ENCODE measurements at regions not wholly inside any gene's neighbourhood (a gene's known extent, or its start where the extent isn't known, plus 50 kb on each side); places are given as distances from the start of the nearest gene placed in this dataset.

GRCh38 chr12:92349635-92350034, 204.0 kb upstream of the BTG1 start:
- Histone ChIP-seq H3K27ac (ENCODE audit: extremely low read depth, low read depth, low read length) (no peak overlapping the region), H3K9me3 (ENCODE audit: control insufficient read depth, insufficient read depth, low read depth, low read length) (no peaks in the 10 kb centered on the region), H3K36me3 (ENCODE audit: control insufficient read depth in 2 of 2, insufficient read depth in 1 of 2, low read length in 2 of 2) (no peaks in the 10 kb centered on the region), H3K4me3 (ENCODE audit: low read depth, low read length) (no peak overlapping the region), H3K4me1 (ENCODE audit: control insufficient read depth, insufficient read depth, low read length) (no peaks in the 10 kb centered on the region)
- ChIA-PET POLR2A (no interaction called here), CTCF (interaction anchor here (0.7 kb wide), 1 partner anchor 40 kb away, joined by 3 read pairs; no protein-coding TSS in a partner anchor)
- TF ChIP-seq ZNF398 (tag by site-specific recombination; IDR thresholded peaks at IDR 0.05) = no peak
- TF ChIP-seq ZNF785 (tag by site-specific recombination; IDR thresholded peaks at IDR 0.05) = no peak
- TF ChIP-seq KLF17 (tag by site-specific recombination; IDR thresholded peaks at IDR 0.05) = no peak
- no peak for TF ChIP-seq ZNF157 (tag by site-specific recombination; IDR thresholded peaks at IDR 0.05)
- no peak for TF ChIP-seq PATZ1 (tag by site-specific recombination; IDR thresholded peaks at IDR 0.05)
- no peak for TF ChIP-seq ZNF530 (tag by site-specific recombination; IDR thresholded peaks at IDR 0.05; ENCODE audit: low read depth)
- TF ChIP-seq ZNF600 (tag by site-specific recombination; IDR thresholded peaks at IDR 0.05) = no peak
- TF ChIP-seq ZNF138 (tag by site-specific recombination; IDR thresholded peaks at IDR 0.05; ENCODE audit: borderline replicate concordance) = no peak
- TF ChIP-seq ZNF423 (tag by site-specific recombination; IDR thresholded peaks at IDR 0.05) = no peak

- TF ChIP-seq PRDM1 (tag by site-specific recombination; IDR thresholded peaks at IDR 0.05) = no peak
- TF ChIP-seq ZNF571 (tag by site-specific recombination; IDR thresholded peaks at IDR 0.05) = no peak
- no peak for TF ChIP-seq ZNF239 (tag by site-specific recombination; IDR thresholded peaks at IDR 0.05)
- TF ChIP-seq ZNF138 (tag by site-specific recombination; IDR thresholded peaks at IDR 0.05; ENCODE audit: borderline replicate concordance) = no peak
- TF ChIP-seq ZNF707 (tag by site-specific recombination; IDR thresholded peaks at IDR 0.05) = no peak
- no peak for TF ChIP-seq KLF7 (tag by site-specific recombination; IDR thresholded peaks at IDR 0.05; ENCODE audit: borderline replicate concordance)
- TF ChIP-seq ZNF133 (tag by site-specific recombination; IDR thresholded peaks at IDR 0.05) = no peak
- TF ChIP-seq ZNF518A (tag by site-specific recombination; conservative IDR thresholded peaks at IDR 0.05; ENCODE audit: low read depth) = no peak
- no peak for TF ChIP-seq ZNF654 (tag by site-specific recombination; IDR thresholded peaks at IDR 0.05; ENCODE audit: low read depth)
- no peak for TF ChIP-seq ZNF747 (tag by site-specific recombination; IDR thresholded peaks at IDR 0.05)
- no peak for TF ChIP-seq ZNF24 (tag by site-specific recombination; IDR thresholded peaks at IDR 0.05)
- no peak for TF ChIP-seq FEZF1 (tag by site-specific recombination; IDR thresholded peaks at IDR 0.05)
- no peak for TF ChIP-seq ZNF629 (tag by site-specific recombination; IDR thresholded peaks at IDR 0.05)
- no peak for TF ChIP-seq ZFP37 (tag by site-specific recombination; IDR thresholded peaks at IDR 0.05)
- TF ChIP-seq ZNF2 (tag by site-specific recombination; IDR thresholded peaks at IDR 0.05) = no peak
- no peak for TF ChIP-seq ZNF785 (tag by site-specific recombination; IDR thresholded peaks at IDR 0.05)
- Histone ChIP-seq H3K4me1 (ENCODE audit: control insufficient read depth, insufficient read depth, low read length) (no peaks in the 10 kb centered on the region), H3K36me3 (ENCODE audit: control insufficient read depth in 2 of 2, insufficient read depth in 1 of 2, low read length in 2 of 2) (no peaks in the 10 kb centered on the region), H3K27ac (ENCODE audit: extremely low read depth, low read depth, low read length) (no peak overlapping the region), H3K4me3 (ENCODE audit: low read depth, low read length) (no peak overlapping the region), H3K9me3 (ENCODE audit: control insufficient read depth, insufficient read depth, low read depth, low read length) (no peaks in the 10 kb centered on the region)
- ChIA-PET CTCF (interaction anchor here (0.7 kb wide), 1 partner anchor 1101 kb away, joined by 3 read pairs; no protein-coding TSS in a partner anchor), POLR2A (no interaction called here)
These were observed 196.9 kb upstream of the BTG1 start for GRCh38 chr12:92342574-92342973.
